ENCODE measurements at regions not wholly inside any gene's neighbourhood (a gene's known extent, or its start where the extent isn't known, plus 50 kb on each side); places are given as distances from the start of the nearest gene placed in this dataset.

GRCh38 chr2:39506215-39506614 is 69.1 kb upstream of the MAP4K3 start:
- TF ChIP-seq CTCF (IDR thresholded peaks at IDR 0.05): no peak
- TF ChIP-seq POLR2A (IDR thresholded peaks at IDR 0.05): no peak

Measured in body of pancreas (tissue), 4 donors.